Superior temporal gyrus (tissue), 1 donor: ENCODE measurements at regions not wholly inside any gene's neighbourhood (a gene's known extent, or its start where the extent isn't known, plus 50 kb on each side); places are given as distances from the start of the nearest gene placed in this dataset.

Experiments used
- DNase-seq: peaks from one replicate; pipeline ENCODE4 v3.0.0-alpha.2; 2016; ENCODE audit errors: extremely low spot score

DNA sequence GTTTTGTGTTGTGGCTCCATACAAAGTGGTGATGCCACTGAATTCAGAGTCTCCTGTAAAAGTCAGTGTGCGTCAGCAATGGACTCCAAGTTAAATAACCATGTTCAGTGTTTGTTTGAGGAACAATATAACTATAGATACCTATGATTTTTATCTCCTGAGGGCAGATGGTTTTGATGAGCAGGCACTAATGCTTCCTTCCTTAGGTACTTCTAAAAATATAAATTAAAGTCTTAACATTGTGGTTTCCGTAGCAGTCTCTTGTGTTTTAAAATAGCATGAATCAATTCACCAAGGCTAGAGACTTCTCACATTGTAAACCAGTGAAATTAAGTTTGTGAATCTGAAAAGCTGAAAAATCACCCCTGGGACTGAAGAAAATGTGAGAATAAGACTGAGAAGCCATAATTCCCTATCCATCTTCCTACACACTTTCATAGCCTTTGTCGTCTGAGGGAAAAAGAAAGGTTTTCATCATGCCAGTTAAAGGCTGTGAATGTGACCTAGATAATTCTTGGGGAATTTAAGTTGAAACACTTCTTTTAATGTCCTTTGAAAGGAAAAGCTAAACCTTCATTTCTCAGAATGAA lies 1502.9 kb downstream of the CDH11 start:
- no peak for DNase-seq

DNA sequence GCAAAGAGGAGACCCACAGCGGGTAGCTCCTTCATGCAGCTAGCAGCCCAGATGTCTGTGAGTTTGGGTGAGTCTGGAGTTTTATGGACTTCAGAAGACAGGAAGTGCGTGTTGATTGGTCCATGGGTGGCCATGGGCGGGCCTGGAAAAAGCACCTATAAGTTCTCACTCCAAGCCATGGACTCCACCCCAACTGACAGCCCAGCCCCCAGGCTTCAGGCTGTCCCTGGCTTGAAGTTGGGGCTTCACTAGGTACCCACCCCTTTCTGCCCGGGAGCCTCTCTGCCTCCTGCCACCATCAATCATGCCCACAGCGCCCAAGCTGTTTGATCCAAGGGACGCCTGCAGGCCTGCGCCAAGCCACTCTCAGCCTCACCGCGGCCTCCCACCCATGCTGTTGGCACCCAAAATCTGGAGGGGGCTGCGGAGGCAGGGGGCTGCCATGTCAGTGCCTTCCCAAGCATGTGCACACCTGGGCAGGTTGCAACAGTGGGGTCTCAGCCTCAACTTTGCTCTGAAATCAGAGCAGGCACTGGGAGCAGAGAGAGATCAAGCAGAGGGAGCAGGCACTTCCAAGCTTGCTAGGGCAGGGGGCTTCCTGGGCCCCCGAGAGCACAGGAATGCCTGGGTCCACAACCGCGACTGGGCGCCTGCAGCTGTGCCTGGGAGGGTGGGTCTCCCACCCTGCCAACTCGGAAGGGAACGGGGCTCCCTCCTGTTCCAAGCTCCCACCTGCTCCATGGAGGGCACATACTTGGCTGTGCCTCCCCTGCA lies 1503.7 kb downstream of the CDH11 start:
- no peak for DNase-seq

DNA sequence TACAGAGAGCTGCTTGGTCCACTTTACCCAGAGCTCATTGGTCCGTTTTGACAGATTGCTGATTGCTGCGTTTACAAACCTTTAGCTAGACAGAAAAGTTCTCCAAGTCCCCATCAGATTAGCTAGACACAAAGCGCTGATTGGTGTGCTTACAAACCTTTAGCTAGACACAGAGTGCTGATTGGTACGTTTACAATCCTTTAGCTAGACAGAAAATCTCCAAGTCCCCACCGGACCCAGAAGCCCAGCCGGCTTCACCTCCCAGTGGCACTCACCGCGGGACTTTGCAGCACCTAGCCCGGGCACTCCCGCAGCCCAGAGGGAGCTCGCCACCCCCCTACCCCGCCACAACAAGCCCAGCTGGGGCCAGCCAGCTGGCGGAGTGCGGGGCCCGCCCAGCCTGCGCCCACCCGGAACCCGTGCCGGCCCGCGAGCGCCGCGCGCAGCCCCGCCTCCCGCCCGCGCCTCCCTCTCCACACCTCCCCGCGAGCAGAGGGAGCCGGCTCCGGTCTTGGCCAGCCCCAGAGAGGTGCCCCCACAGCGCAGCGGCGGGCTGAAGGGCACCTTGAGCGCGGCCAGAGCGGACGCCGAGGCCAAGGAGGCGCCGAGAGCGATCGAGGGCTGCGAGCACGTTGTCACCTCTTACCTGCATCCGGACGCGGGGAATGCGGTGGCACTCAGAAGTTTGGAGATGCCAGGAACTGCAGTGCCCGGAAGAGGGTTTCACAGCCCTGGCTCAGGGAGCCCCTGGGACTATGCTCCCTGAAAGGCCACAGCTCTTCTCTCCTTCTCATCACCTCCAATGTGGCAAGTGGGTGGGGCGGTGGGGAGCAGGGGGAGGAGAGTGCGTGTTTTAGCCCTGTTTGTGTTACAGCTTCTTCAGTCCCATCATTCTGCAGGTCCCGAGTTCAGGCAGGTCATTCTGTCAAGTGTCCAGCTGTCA lies 1504.5 kb downstream of the CDH11 start:
- DNase-seq, result no peak

- no peak for DNase-seq
These were observed 1507.4 kb downstream of the CDH11 start for GRCh38 chr16:63614429-63614828.

- DNase-seq, result no peak
These were observed 1508.2 kb downstream of the CDH11 start for GRCh38 chr16:63613701-63614100.

DNA sequence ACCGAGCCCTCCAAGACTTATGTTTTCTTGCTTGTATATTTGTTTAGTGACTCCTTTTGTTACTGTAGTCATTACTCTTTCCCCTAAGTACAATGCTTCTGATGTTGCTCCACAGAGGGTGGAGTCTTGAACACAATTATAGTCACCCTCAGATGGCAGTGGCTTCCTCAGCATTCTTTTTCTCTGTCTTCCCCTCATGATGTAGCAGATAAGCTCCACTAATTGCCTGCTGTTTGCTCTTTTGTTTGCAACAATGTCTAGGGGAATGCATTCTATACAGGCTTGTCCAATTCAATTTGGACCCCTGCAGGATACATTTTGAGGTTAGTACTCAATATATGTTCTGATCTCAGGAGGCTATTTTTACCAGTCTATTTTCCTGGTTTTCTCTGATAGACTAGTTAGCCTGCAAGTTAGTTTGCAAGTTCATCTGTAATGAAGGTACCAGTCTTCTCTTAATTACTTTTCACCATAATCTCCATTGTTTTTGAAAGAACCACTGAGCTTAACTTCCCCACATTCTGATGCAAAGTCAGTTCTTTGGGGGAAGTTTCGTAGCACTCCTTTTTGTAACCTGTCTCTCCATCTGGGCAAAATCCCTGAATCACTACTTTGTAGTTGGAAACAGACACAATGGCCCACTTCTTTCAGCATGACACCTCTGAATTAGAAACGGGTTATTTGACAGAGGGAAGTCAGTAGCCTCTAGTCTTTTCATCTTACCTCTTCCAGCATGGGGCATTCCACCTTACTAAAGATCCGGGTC lies 1509.2 kb downstream of the CDH11 start:
- no peak for DNase-seq

GRCh38 chr16:63606778-63607177 lies 1515.1 kb downstream of the CDH11 start:
- DNase-seq, result no peak

DNA sequence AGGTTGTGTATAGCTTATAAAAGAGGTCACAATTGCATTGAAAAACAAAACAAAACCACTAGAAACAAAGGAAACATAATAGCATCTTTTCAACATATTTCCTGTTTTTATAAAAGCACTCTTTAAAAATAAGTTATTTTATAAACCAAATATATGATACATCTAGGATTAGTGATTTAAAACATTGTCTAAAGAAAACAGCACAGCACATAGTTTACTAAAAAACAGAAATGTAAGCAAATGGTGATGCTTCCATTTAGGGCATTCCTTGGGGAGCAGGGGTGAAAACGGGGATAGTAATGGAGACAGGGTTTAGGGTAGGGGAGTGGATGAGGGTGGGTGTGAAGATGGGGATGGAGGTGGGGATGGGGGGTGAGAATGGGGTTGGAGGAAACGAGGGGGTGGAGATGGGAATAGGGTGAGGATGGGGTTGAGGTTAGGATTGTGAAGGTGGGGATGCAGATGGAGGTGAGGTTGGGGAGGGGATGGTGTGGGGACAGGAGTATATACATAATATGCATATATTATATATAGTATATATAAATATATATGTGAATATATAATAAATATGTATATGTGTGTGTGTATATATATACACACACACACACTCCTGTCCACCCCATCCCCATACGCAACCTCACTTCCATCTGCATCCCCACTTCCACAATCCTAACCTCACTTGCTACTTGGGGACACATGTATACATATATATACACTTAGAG lies 1519.5 kb downstream of the CDH11 start:
- no peak for DNase-seq

DNA sequence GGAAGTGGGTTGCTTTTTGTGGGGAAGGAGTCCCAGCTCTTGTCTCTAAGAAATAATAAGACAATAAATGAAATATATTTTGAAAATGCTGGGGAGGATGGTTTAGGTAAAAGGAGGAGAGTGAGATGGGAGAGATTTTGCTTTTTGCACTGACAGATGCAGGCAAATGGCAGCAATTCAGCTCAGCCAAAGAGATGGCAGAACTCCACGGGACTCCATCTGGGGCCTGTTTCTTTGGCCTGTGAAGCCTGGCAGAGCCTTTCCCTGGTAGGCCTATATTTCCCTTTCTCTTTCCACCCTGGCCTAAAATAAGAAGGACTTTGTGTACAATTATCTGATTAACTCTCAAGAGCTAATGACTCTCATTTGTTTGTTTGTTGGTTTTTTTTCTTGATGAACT lies 1525.1 kb downstream of the CDH11 start:
- DNase-seq, result peak; percentile 65

DNA sequence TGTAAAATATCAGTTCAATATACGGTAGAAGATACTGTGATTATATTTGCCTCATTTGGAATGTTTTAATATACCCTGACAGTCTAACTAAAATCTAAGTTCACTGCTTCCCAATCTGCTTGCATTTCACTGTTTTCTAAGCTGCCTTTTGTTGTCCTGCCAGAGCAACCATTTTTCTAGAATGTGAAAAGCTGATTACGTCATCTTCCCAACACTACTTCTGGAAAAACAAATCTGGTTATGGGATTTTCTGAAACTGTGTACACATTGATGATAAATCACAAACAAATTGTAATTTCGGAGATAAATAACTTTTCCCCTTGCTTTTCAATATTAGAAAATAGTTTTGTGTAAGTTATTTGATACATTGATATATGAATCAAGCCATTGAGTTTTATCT lies 1529.0 kb downstream of the CDH11 start:
- DNase-seq, result no peak

- DNase-seq, result no peak
These were observed 1540.3 kb downstream of the CDH11 start for GRCh38 chr16:63581570-63581969.

DNA sequence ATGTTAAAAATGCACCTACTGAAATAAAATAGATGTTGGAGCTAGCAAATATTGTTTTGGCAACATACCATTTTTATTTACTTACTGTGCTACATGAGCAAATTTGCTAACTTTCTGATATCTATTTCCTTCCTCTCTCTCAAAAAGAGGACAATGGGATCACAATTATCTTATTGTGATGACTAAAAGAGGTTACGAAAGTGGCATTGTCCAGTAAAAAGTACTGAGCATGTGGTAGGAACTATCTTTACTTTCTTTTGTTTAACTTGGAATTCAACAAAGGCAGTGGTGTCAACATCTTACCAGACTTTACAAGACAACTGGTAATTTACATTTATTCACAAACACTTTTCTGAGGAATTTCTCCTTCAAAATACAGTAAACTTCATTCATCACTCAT lies 1542.6 kb upstream of the CDH8 start:
- no peak for DNase-seq

- DNase-seq, result no peak
These were observed 1541.7 kb upstream of the CDH8 start for GRCh38 chr16:63577891-63578290.

- no peak for DNase-seq
These were observed 1538.8 kb upstream of the CDH8 start for GRCh38 chr16:63575041-63575440.

DNA sequence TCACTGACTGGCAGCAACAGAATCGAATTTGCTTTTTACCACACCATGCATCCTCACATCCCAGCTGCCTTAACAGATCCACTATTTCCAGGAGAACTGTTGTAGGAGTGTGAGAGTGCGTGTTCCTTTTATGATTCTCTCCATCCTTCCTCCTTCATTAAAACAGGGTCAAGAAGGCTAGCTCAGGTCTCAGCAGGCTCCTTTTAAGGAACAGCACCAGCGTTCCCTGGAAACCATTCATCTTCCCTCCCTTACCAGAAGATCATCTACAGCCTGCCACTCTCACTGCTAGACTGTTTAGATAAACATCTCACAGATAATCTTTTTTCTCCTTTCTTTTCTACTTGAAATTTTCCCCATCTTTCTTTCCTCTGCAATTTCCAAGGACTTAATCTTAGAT lies 1531.9 kb upstream of the CDH8 start:
- DNase-seq, result no peak

- no peak for DNase-seq
These were observed 1527.7 kb upstream of the CDH8 start for GRCh38 chr16:63563819-63564505.

DNA sequence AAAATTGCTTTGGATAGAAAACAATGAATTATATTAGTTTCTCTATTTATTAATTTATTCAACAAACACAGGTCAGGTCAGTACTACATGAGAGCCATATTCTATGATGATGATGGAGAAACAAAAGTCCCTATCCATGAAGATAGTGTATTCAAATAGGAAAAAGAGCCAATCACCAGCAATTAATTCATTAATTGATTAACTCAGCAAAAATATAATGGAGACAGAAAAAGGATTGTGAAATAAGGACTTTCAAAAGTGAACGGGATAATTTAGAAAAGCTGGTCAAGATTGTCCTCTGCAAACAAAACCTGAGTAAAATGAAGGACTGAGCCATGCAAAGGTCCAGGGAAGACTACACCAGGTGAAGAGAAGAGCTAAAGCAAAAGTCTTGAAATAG lies 1517.7 kb upstream of the CDH8 start:
- DNase-seq, result no peak

GRCh38 chr16:63539276-63539675 lies 1503.0 kb upstream of the CDH8 start:
- DNase-seq, result no peak

GRCh38 chr16:63530974-63531373 lies 1494.7 kb upstream of the CDH8 start:
- DNase-seq, result no peak

GRCh38 chr16:63530208-63530607 lies 1494.0 kb upstream of the CDH8 start:
- peak; percentile 45 for DNase-seq

GRCh38 chr16:63527404-63527803 lies 1491.2 kb upstream of the CDH8 start:
- no peak for DNase-seq
